Spleen (tissue), 11 donors: ENCODE measurements at regions not wholly inside any gene's neighbourhood (a gene's known extent, or its start where the extent isn't known, plus 50 kb on each side); places are given as distances from the start of the nearest gene placed in this dataset.

Source experiments
- DNase-seq: peaks from one replicate; pipeline ENCODE4 v3.0.0-alpha.2; 2020
- H3K27ac ChIP-seq, 8 donors: fragments of 200-600 bp; sonication (generic) in 7 of 8; 1 replicate in 4 of 8; 2 replicates in 4 of 8; pipeline versions ENCODE4 v1.5.0 to v1.8.0; 2016 to 2021; ENCODE audit warnings: inconsistent platforms in 4 of 8, mild to moderate bottlenecking in 4 of 8, moderate library complexity in 1 of 8
- H3K27me3 ChIP-seq, 7 donors: fragments of 200-600 bp; sonication (generic) in 6 of 7; replicated peaks in 1 of 7; 1 replicate in 4 of 7; 2 replicates in 3 of 7; pipeline versions ENCODE4 v1.5.0 to v1.8.0; 2016 to 2021; ENCODE audit warnings: inconsistent platforms in 3 of 7, mild to moderate bottlenecking in 1 of 7
- H3K36me3 ChIP-seq, 6 donors: fragments of 200-600 bp; sonication (generic) in 5 of 6; 1 replicate in 4 of 6; 2 replicates in 2 of 6; pipeline versions ENCODE4 v1.5.0 to v1.8.0; 2016 to 2021; ENCODE audit warnings: inconsistent platforms in 2 of 6
- H3K4me1 ChIP-seq, 6 donors: fragments of 200-600 bp; sonication (generic) in 5 of 6; 1 replicate in 3 of 6; 2 replicates in 3 of 6; pipeline versions ENCODE4 v1.5.0 to v1.8.0; 2016 to 2021; ENCODE audit warnings: inconsistent platforms in 3 of 6
- H3K4me3 ChIP-seq, 8 donors: fragments of 200-600 bp; sonication (generic) in 7 of 8; 1 replicate in 4 of 8; 2 replicates in 4 of 8; pipeline versions ENCODE4 v1.5.0 to v1.8.0; 2016 to 2021; ENCODE audit warnings: inconsistent platforms in 4 of 8, mild to moderate bottlenecking in 4 of 8, moderate library complexity in 2 of 8
- H3K9me3 ChIP-seq, 8 donors: fragments of 200-600 bp; sonication (generic) in 7 of 8; 1 replicate in 4 of 8; 2 replicates in 4 of 8; pipeline versions ENCODE4 v1.5.0 to v1.8.0; 2016 to 2021; ENCODE audit warnings: inconsistent platforms in 4 of 8
- POLR2A ChIP-seq, 3 donors: fragments of 450-650 bp; IDR thresholded peaks; one replicate each; pipeline ENCODE4 v1.5.1; 2017; ENCODE audit warnings: antibody characterized with exemption in 3 of 3, mild to moderate bottlenecking in 1 of 3
- POLR2AphosphoS5 ChIP-seq, 3 donors: sonication (generic); formaldehyde crosslinking; IDR thresholded peaks; one replicate each; pipeline ENCODE4 v1.5.1; 2017; ENCODE audit warnings: antibody characterized with exemption in 3 of 3
- WGBS, 5 donors: extraction: QIAGEN DNeasy Blood & Tissue Kit in 3 of 5; methylation state at CpG; one replicate each; pipeline versions ENCODE4 v1.1.5 to v1.1.7; 2013 to 2018; 5-methylcytosine and 5-hydroxymethylcytosine counted together
- intact Hi-C: fragments of 100-400 bp; cut with DNase I; formaldehyde crosslinking; loops from one replicate; pipeline ENCODE4 v1.15.0; 2023; ENCODE audit warnings: low total_unique reads
- TF ChIP-seq, protein P1 (sequence below), 11 experiments: fragments of 200-600 bp in 7 of 11; fragments of 450-650 bp in 4 of 11; sonication (generic) in 4 of 11; IDR thresholded peaks in 8 of 11; conservative IDR thresholded peaks in 3 of 11; 1 replicate in 7 of 11; 2 replicates in 4 of 11; pipeline versions ENCODE4 v1.4.0 to v1.8.0; 2016 to 2021; ENCODE audit warnings: antibody characterized with exemption in 11 of 11, inconsistent platforms in 4 of 11, mild to moderate bottlenecking in 1 of 11
- donor health status: healthy with polysubstance abuse.
- donor health status: DM: no; HTN: no; CAD: no; lungs with moderate emphysema.
- donor health status: DM: no; HTN: no; CAD: no.
- donor health status: Bipolar disorder and iron deficiency.
- donor health status: healthy.
- donor health status: DM: no; HTN: no; CAD: no.
- donor health status: DM: yes; HTN: yes; CAD: no.

DNA sequence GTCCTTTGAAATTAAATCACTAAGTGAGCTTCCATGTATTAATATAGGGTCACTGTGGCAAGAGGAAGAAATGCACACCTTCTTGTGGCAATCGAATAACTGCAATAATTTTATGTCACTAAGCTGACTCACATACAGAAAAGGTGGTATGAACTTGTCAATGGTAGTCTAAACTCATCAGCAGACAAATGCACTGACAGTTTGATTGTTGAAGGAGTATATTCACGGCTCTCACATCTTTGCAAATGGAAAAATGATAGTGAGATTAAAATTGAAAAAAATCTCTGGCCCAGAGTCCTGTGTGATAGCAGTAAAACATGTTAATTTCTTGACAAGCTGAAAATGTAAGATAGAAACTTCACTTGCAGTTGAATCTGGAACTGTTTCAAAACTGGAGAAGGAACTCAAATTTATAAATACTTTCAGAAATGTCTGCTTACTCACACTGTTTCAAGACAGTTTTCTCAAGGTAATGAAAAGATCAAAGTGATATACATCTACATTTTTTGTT lies 215.8 kb upstream of the CADM2 start:
- Histone ChIP-seq H3K27me3 (no peaks in the 10 kb centered on the region), H3K36me3 (no peaks in the 10 kb centered on the region), H3K9me3 (no peaks in the 10 kb centered on the region), H3K4me3 (no peak overlapping the region), H3K27ac (no peak overlapping the region), H3K4me1 (no peaks in the 10 kb centered on the region)
- DNase-seq = no peak
- intact Hi-C loops = no loop called here
- TF ChIP-seq POLR2A (IDR thresholded peaks at IDR 0.05) = no peak
- TF ChIP-seq, protein P1, sequence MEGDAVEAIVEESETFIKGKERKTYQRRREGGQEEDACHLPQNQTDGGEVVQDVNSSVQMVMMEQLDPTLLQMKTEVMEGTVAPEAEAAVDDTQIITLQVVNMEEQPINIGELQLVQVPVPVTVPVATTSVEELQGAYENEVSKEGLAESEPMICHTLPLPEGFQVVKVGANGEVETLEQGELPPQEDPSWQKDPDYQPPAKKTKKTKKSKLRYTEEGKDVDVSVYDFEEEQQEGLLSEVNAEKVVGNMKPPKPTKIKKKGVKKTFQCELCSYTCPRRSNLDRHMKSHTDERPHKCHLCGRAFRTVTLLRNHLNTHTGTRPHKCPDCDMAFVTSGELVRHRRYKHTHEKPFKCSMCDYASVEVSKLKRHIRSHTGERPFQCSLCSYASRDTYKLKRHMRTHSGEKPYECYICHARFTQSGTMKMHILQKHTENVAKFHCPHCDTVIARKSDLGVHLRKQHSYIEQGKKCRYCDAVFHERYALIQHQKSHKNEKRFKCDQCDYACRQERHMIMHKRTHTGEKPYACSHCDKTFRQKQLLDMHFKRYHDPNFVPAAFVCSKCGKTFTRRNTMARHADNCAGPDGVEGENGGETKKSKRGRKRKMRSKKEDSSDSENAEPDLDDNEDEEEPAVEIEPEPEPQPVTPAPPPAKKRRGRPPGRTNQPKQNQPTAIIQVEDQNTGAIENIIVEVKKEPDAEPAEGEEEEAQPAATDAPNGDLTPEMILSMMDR (IDR thresholded peaks at IDR 0.05 in 8 of 11, conservative IDR thresholded peaks at IDR 0.05 in 3 of 11) = no peak
- TF ChIP-seq POLR2AphosphoS5 (IDR thresholded peaks at IDR 0.05) = no peak
- 40 to 72% (median 51%) methylated on average over 2 of the region's 2 CpGs for WGBS, 5 donors

DNA sequence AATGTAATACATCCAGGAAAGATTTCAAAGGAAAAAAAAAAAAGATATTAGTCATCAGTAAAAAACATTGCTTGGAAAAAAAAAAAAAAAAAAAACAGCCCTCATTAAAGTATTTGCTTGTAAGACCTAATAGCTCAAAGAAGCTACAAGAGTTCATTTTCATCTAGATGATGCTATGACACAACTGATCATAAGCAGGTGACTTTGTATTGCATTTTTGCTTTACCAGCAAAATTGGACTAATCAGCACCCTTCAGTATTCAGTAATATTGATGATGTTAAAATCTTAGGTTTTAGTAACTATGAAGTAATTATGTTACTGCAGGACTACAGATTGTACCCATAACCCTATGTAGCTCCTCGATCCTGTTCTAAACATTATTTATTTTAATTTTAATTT lies 214.7 kb upstream of the CADM2 start:
- intact Hi-C loops = no loop called here
- no peak for DNase-seq
- peaks cover 0 to under 1% (median 0%) of the 10 kb centered on the region in 8 donors for H3K9me3 ChIP-seq
- no peaks in the 10 kb centered on the region for H3K36me3 ChIP-seq
- no peaks in the 10 kb centered on the region for H3K4me1 ChIP-seq
- no peaks in the 10 kb centered on the region for H3K27me3 ChIP-seq
- TF ChIP-seq POLR2AphosphoS5 (IDR thresholded peaks at IDR 0.05) (no peak), POLR2A (IDR thresholded peaks at IDR 0.05) (no peak)
- TF ChIP-seq, protein P1 (IDR thresholded peaks at IDR 0.05 in 8 of 11, conservative IDR thresholded peaks at IDR 0.05 in 3 of 11) = no peak
- H3K4me3 ChIP-seq = no peak overlapping the region
- WGBS, 5 donors = 67 to 89% (median 83%) methylated on average over 1 of the region's 1 CpG
- H3K27ac ChIP-seq = no peak overlapping the region

DNA sequence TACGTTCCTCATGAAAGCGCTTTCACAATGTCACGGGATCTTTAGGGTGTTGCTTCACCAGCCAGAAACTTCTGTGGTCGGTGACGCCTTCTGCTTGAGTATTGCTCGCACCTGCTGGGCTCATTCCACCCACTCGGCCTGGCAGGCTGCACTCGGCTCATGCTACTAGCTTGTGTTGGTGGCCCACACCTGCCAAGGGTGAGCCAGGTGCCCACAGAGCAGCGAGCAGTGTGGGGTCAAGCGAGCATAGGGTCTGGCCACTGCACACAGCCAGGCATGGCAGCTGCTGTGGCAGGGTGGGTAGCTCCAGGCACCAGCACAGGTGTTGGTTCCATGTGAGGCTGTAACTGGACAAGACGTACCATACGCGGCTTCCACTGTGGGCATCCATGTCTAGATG lies 202.9 kb upstream of the CADM2 start:
- peak; percentile 73 for DNase-seq
- intact Hi-C loops = no loop called here

DNA sequence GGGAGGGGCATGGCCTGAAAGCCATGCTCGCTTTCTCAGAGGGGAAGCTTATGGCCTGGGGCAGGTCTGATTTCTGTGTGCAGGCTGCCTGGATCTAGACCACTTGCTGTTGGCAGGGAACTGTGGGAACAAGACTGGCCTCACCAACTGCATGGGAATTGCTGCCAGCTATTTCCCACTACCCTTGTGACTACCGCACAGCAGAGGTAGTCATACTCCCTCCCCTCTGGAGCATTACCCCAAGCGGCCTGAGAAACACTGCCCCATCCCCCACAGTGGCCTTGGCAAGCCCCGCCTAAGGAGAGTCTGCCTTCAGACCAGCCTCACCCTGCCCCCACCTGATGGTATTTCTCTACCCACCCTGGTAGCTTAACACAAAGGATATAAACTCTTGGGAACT lies 199.4 kb upstream of the CADM2 start:
- WGBS, 5 donors = 79 to 94% (median 82%) methylated on average over 4 of the region's 4 CpGs
- H3K4me1 ChIP-seq = no peaks in the 10 kb centered on the region
- H3K9me3 ChIP-seq = peaks cover 0 to 15% (median 0%) of the 10 kb centered on the region in 8 donors
- no peaks in the 10 kb centered on the region for H3K36me3 ChIP-seq
- H3K27me3 ChIP-seq = no peaks in the 10 kb centered on the region
- H3K27ac ChIP-seq = no peak overlapping the region
- H3K4me3 ChIP-seq = no peak overlapping the region
- TF ChIP-seq, protein P1 (IDR thresholded peaks at IDR 0.05 in 8 of 11, conservative IDR thresholded peaks at IDR 0.05 in 3 of 11) = no peak
- no peak for TF ChIP-seq POLR2AphosphoS5 (IDR thresholded peaks at IDR 0.05)
- TF ChIP-seq POLR2A (IDR thresholded peaks at IDR 0.05) = no peak
- intact Hi-C loops = no loop called here
- no peak for DNase-seq

More for the DNA sequence above, 202.9 kb upstream of the CADM2 start:
- H3K27me3 ChIP-seq = no peaks in the 10 kb centered on the region
- H3K4me3 ChIP-seq = no peak overlapping the region
- H3K4me1 ChIP-seq = no peaks in the 10 kb centered on the region
- H3K36me3 ChIP-seq = no peaks in the 10 kb centered on the region
- peaks cover 0 to 25% (median 6%) of the 10 kb centered on the region in 8 donors for H3K9me3 ChIP-seq
- TF ChIP-seq POLR2AphosphoS5 (IDR thresholded peaks at IDR 0.05) = no peak
- H3K27ac ChIP-seq = no peak overlapping the region
- 84 to 92% (median 89%) methylated on average over 12 to 13 of the region's 13 CpGs for WGBS, 5 donors

DNA sequence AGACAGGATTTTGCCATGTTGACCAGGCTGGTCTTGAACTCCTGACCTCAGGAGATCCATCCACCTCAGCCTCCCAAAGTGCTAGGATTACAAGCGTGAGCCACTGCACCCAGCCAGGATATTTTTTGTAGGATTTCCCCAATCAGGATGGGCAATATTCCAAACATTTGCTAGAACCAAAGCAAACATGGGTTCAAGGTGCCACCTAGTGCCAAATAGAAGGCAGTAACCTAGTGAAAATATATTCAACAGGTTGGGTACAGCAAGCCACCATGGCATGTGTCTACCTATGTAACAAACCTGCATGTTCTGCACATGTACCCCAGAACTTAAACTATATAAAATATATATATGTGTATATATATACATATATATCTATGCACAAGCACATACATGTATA lies 185.9 kb upstream of the CADM2 start:
- H3K27me3 ChIP-seq = no peaks in the 10 kb centered on the region
- peaks cover 0 to 53% (median 24%) of the 10 kb centered on the region in 8 donors for H3K9me3 ChIP-seq
- H3K4me1 ChIP-seq = no peaks in the 10 kb centered on the region
- intact Hi-C loops = no loop called here
- H3K4me3 ChIP-seq = no peak overlapping the region
- DNase-seq = no peak
- no peak overlapping the region for H3K27ac ChIP-seq
- no peak for TF ChIP-seq POLR2A (IDR thresholded peaks at IDR 0.05)
- TF ChIP-seq, protein P1 (IDR thresholded peaks at IDR 0.05 in 8 of 11, conservative IDR thresholded peaks at IDR 0.05 in 3 of 11) = no peak
- TF ChIP-seq POLR2AphosphoS5 (IDR thresholded peaks at IDR 0.05) = no peak
- no peaks in the 10 kb centered on the region for H3K36me3 ChIP-seq
- 70 to 94% (median 83%) methylated on average over 1 of the region's 1 CpG for WGBS, 5 donors
